ENCODE measurements at regions not wholly inside any gene's neighbourhood (a gene's known extent, or its start where the extent isn't known, plus 50 kb on each side); places are given as distances from the start of the nearest gene placed in this dataset.

- TF ChIP-seq SIX5 (IDR thresholded peaks at IDR 0.05; ENCODE audit: low read depth, low read length) (no peak), TEAD4 (IDR thresholded peaks at IDR 0.05; ENCODE audit: low read depth, low read length) (no peak), CHD1 (IDR thresholded peaks at IDR 0.05; ENCODE audit: low read depth, low read length) (no peak), SRF (IDR thresholded peaks at IDR 0.05; ENCODE audit: low read depth, low read length) (no peak)
- TF ChIP-seq, protein P1, sequence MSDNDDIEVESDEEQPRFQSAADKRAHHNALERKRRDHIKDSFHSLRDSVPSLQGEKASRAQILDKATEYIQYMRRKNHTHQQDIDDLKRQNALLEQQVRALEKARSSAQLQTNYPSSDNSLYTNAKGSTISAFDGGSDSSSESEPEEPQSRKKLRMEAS (IDR thresholded peaks at IDR 0.05) = no peak
Observed at GRCh38 chr17:70320673-70321345, 151.5 kb downstream of the KCNJ2 start (continued).
